Hematopoietic multipotent progenitor cell treated with erythropoietin and hydrocortisone succinate and interleukin-3 and kit ligand, for 8 days (in vitro differentiated cells): ENCODE measurements at regions not wholly inside any gene's neighbourhood (a gene's known extent, or its start where the extent isn't known, plus 50 kb on each side); places are given as distances from the start of the nearest gene placed in this dataset.
A peak's percentile ranks its signal among the peaks of the same experiment; 100 is the strongest.

Experiments
- DNase-seq: peaks from one replicate; pipeline ENCODE4 v3.0.0-alpha.2; 2015

GRCh38 chr4:180808862-180809261 lies 1434.3 kb upstream of the TENM3 start:
- no peak for DNase-seq

GRCh38 chr4:180809439-180809838 lies 1433.8 kb upstream of the TENM3 start:
- DNase-seq = no peak

- no peak for DNase-seq
These were observed 1432.6 kb upstream of the TENM3 start for GRCh38 chr4:180810581-180810980.

GRCh38 chr4:180811556-180811955 lies 1431.6 kb upstream of the TENM3 start:
- DNase-seq = no peak

- DNase-seq = no peak
These were observed 1430.4 kb upstream of the TENM3 start for GRCh38 chr4:180812783-180813182.

GRCh38 chr4:180814875-180815417 lies 1428.3 kb upstream of the TENM3 start:
- no peak for DNase-seq

GRCh38 chr4:180817529-180817928 lies 1425.7 kb upstream of the TENM3 start:
- DNase-seq = no peak

- DNase-seq = no peak
These were observed 1420.1 kb upstream of the TENM3 start for GRCh38 chr4:180823108-180823507.

- no peak for DNase-seq
These were observed 1415.8 kb upstream of the TENM3 start for GRCh38 chr4:180827232-180828009.

GRCh38 chr4:180828455-180829018 lies 1414.7 kb upstream of the TENM3 start:
- peak; percentile 56 for DNase-seq

GRCh38 chr4:180832073-180832472 lies 1411.1 kb upstream of the TENM3 start:
- DNase-seq = peak; percentile 1

GRCh38 chr4:180840142-180840541 lies 1403.1 kb upstream of the TENM3 start:
- DNase-seq = no peak

GRCh38 chr4:180850318-180850940 lies 1392.8 kb upstream of the TENM3 start:
- no peak for DNase-seq

GRCh38 chr4:180852738-180853137 lies 1390.5 kb upstream of the TENM3 start:
- no peak for DNase-seq

GRCh38 chr4:180855184-180855583 lies 1388.0 kb upstream of the TENM3 start:
- no peak for DNase-seq

- DNase-seq = no peak
These were observed 1383.0 kb upstream of the TENM3 start for GRCh38 chr4:180860089-180860720.

GRCh38 chr4:180861651-180862050 lies 1381.6 kb upstream of the TENM3 start:
- no peak for DNase-seq

GRCh38 chr4:180866933-180867643 lies 1376.1 kb upstream of the TENM3 start:
- no peak for DNase-seq

- no peak for DNase-seq
These were observed 1372.6 kb upstream of the TENM3 start for GRCh38 chr4:180870623-180871022.

- DNase-seq = no peak
These were observed 1344.9 kb upstream of the TENM3 start for GRCh38 chr4:180898305-180898704.

- no peak for DNase-seq
These were observed 1342.4 kb upstream of the TENM3 start for GRCh38 chr4:180900781-180901180.

GRCh38 chr4:180909279-180909678 lies 1333.9 kb upstream of the TENM3 start:
- no peak for DNase-seq

- DNase-seq = no peak
These were observed 1329.5 kb upstream of the TENM3 start for GRCh38 chr4:180913750-180914149.
